ENCODE measurements at regions not wholly inside any gene's neighbourhood (a gene's known extent, or its start where the extent isn't known, plus 50 kb on each side); places are given as distances from the start of the nearest gene placed in this dataset.

- TF ChIP-seq CTCF (IDR thresholded peaks at IDR 0.05) (no peak), POLR2A (IDR thresholded peaks at IDR 0.05) (no peak)
Measured at GRCh38 chr13:58134012-58134411, 502.5 kb downstream of the PCDH17 start.
